ENCODE measurements at regions not wholly inside any gene's neighbourhood (a gene's known extent, or its start where the extent isn't known, plus 50 kb on each side); places are given as distances from the start of the nearest gene placed in this dataset.
"Not testable (repeated sequence)": the region's sequence is repeated elsewhere in the genome, so short reads cannot be mapped to it uniquely, and the experiment has no call there.

- no peak for DNase-seq
Measured at GRCh38 chr14:86943391-86944365, 1049.3 kb downstream of the GALC start.

DNA sequence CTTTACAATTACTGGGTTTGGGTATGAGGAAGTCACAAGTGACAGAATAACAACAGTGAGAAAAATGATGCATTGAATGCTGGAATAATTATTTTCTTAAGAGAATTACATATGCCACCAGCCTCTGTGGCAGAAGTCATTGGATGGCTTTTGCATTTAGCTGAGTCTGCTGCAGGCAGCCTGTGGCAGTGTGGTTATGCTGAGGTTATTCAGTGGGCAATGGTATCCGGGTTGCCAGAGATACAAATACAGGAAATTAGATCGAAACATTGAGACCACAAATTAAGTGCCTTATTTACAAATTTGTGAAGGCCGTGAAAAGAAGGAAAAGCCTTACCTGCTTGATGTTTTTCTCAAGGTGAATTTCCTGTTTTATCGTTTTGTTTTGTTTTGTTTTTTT, 1050.0 kb downstream of the GALC start:
- DNase-seq = no peak

- no peak for DNase-seq
Measured at GRCh38 chr14:86940106-86940505, 1052.9 kb downstream of the GALC start.

GRCh38 chr14:86938320-86938719, 1054.7 kb downstream of the GALC start:
- no peak for DNase-seq

DNA sequence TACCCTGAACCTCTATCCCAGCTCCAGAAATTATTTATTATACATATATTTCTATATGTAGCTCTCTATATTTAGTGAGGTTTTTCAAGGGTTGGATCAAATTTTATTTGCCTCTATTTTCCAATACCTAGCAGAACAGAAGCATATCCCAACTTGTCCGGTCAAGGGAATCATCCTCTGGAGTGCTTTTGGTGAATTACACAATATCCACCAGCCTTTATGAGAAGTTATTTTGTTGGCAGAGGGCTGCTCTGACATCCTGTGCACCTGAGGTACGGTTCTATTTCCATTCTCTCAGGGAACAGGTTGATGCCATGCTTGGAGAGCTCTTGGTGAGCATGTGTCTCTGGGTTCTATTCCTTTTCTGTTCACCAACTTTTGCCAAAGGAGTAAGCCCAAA, 1056.4 kb downstream of the GALC start:
- DNase-seq = no peak

DNA sequence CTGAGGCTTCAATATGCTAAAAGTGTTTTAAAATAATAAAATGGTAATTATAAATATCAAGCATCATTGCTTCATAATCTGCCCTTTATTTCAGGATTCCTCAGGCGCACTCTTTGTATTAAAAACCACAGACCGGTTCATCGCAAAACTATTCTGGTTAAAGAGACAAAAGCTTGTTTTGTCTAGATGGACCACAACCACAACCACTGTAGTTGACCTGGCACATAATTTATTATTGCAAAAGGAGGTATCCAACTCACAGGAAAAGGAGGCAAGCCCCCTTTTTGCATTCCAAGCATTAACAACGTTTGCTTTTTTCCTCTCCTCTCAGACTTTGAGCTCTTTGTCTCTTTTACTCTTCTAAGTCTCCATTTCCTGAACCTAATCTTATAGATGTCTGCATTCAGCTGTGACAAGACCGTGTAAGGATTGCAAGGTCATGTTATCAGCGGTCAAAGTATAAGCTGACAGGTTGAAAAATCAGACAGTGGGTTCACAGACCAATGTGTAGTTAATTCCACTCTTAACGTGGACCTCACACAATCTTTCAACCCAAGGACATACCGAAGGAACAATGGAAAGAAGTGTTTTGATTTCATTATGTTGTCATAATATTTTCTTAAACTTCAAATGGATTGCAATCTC, 1057.6 kb downstream of the GALC start:
- no peak for DNase-seq

DNA sequence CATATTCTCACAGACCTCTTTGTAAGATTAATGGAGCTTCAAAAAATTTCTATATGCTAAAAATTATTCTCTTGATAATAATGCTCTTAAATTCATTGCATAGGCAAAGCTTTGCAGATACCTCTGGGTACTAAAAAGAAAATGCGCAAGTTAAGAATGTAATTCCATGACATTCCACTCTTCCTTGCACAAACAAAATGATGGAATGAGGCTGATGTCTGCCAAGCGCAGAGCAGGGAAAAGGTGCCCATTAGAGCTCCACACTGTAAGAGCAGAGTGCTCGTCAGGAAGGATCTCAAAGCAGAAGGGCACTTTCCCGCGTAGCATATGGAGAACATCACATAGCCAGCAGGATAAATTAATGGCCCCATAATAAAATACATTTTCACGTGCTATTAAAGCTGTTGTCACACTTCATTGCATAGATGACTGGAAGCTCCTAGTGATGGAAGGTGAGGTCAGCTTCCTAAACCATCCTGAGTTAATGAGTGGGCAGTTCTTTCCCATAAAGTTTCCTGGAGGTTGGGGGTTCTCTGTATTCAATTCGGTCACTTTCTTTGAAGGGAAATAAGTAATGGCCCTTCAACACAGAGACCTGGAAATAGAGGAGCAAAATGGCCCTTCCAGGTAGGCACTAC, 1058.9 kb downstream of the GALC start:
- DNase-seq = no peak

DNA sequence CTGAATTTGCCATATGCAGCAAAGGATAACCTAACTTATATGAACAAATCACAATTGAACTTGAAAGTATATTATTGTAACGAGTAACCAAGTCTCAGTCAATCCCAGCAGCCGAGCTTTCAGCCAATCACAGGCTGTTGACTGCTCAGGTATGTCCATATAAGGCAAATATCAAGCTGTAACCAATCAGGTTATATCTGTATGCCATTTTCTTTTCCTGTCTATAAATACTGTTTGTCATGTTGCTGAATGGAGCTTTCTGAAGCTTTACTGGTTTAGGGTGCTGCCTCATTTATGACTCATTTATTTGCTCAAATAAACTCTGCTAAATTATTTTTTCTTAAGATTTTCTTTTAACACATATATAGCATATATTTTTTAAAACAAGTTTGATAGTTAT, 1059.5 kb downstream of the GALC start:
- DNase-seq = no peak

- no peak for DNase-seq
Measured at GRCh38 chr14:86915406-86915805, 1077.6 kb downstream of the GALC start.

DNA sequence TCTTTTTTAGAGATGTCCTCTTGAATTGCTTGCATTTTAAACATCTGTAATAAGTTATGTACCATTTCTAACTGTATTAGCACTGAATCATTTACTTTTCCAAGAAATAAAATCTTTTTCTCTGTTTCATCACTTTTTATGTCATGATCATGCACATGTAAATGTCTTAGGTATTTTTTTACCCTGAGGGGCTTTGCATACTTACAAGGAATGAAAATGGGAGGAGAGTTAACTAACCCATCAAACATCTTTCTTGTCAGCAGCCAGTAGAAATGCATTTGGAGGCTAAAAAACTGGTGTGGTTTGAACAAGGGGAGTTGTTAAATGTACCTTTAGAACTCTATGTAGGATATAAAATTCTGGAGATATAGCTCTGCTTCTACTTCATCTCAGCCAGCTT, 1080.3 kb downstream of the GALC start:
- DNase-seq = no peak

DNA sequence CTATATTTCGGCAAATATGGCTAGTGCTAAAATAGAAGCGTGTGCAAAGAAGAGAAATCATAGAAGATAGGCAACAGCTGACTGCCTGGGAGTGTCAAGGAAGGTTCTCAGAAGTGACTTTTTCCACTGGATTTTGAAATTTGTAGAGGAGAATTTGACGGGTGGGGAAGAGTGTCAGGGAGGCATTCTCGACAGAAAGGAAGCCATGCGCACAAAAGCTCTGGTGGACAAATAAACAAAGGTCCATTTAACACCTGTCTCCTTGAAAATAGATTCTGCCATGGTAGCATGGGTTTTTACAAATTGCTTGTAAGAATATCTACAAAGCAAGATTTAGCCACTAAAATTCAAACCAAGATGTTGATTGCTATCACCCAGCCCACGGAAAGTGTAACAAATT, 1081.5 kb downstream of the GALC start:
- no peak for DNase-seq

- DNase-seq = not testable (repeated sequence)
Measured at GRCh38 chr14:86905386-86905926, 1087.5 kb downstream of the GALC start.

DNA sequence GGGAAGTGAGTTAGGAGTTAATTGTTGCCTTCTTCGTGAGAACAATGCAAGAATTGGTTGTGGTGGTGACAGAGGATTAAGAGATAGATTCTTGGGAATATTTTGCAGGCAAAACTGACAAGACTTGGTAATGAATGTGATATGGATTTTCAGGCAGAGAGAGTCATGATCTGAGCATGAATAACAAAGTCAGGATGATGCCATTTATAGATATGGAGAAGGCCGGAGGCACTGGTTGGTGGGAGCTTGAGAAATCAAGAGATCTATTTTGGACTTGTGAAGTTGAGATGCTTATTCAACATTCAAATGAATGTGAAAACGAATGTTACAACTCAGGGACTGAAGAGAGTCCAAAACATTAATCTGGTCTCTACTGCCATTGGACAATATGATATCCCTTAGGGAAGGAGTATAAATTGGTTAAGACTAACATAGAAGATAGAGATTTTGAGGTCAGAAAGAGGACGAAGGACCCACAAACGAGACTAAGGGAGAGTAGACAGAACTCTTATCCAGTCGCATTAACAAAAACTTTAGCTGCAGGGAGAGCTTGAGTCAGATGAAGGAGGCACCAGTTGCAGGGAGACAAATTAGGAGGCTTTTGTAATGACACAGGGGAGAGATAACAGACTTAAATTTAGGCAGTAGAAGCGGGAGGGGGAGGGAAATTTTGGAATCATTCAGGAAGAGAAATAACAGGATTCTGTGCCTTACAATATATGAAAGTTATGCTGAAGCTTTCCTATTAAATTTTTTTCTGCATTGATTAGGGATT, 1090.6 kb downstream of the GALC start:
- no peak for DNase-seq

GRCh38 chr14:86897704-86898513, 1095.1 kb downstream of the GALC start:
- no peak for DNase-seq

- no peak for DNase-seq
Measured at GRCh38 chr14:86897224-86897623, 1095.8 kb downstream of the GALC start.

DNA sequence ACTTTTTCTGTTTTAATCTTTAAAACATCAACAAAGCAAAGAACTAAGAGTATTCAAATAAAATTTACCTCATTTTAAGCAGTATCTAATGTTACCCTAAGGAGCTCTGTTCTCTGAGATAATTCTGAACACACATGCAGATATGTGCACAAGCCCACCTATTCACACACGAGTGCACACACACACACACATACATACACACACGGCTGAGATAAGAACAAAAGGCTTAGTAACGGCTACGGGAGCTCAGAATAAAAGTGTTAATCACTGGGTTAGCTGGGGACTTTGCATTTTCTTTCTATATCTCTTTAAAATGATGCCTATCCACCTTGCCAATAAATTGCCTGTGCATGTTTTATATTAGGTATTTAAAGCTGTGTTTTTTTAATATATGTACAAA, 1096.3 kb downstream of the GALC start:
- no peak for DNase-seq

GRCh38 chr14:86892152-86892956, 1100.6 kb downstream of the GALC start:
- no peak for DNase-seq

DNA sequence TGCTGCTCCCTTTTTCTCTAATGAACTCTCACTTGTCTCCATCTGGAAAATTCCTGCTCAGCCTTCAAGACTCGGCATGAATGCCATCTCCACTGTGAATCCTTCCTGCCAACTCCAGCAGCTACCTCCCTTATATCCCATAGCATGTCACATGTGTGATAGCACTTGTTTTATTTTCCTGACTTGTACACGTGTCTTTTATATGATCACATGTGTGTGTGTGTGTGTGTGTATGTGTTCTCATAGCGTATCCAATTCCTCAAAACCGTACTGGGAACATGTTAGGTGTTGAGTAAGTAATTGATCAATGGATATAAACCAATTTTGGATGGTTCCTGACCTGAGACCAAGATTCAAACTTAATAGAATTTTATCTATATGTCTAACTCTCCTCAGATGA, 1107.7 kb downstream of the GALC start:
- no peak for DNase-seq

DNA sequence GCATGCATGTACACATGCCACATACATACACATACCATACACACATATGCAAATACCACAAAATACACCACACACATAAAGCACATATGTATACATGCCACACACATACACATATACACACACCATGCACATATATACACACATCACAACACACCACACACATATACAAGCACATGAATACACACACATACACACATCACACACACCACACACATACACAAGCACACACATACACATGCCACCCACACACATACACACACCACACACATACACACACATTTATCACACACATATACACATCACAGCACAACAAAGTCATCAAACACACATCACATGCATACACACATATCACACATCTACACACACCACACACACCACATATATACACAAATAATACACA, 1108.5 kb downstream of the GALC start:
- DNase-seq = no peak

DNA sequence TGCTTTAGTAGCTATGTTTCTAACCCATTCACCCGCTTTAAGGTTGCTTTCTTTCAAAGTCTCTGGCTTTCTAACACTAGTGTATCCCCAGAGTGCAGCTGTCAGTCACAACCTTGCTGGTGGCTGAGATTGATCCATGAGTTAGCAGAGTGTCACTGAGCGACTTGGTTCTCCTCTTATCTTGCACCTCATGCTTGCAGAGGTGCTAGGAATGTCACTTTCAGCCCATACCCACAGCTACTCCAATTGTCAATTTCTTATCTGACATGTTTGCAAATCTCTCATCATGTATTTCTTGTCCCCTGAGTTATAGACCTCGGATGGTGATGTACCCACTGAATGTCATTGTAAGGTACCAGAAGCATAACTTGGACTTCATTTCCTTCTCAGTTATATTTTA, 1110.2 kb downstream of the GALC start:
- no peak for DNase-seq

GRCh38 chr14:86865934-86866333, 1127.0 kb downstream of the GALC start:
- DNase-seq = no peak
